ENCODE measurements at regions not wholly inside any gene's neighbourhood (a gene's known extent, or its start where the extent isn't known, plus 50 kb on each side); places are given as distances from the start of the nearest gene placed in this dataset.
"Not testable (repeated sequence)": the region's sequence is repeated elsewhere in the genome, so short reads cannot be mapped to it uniquely, and the experiment has no call there.

- TF ChIP-seq CTCF (conservative IDR thresholded peaks at IDR 0.05); ZFX (IDR thresholded peaks at IDR 0.05): not testable (repeated sequence)
Measured at GRCh38 chr5:99470636-99471035, 541.8 kb upstream of the CHD1 start.

Measured in C4-2B (cell line).